Hepatocyte (in vitro differentiated cells): ENCODE measurements at regions not wholly inside any gene's neighbourhood (a gene's known extent, or its start where the extent isn't known, plus 50 kb on each side); places are given as distances from the start of the nearest gene placed in this dataset.

ENCODE experiments used
- DNase-seq: peaks from one replicate; pipeline ENCODE4 v3.0.0-alpha.2; 2016; ENCODE audit warnings: low spot score
- H2AFZ ChIP-seq: fragments of 200-600 bp; sonication (generic); 2 replicates; pipeline ENCODE4 v1.6.0; 2016; ENCODE audit warnings: antibody characterized with exemption, mild to moderate bottlenecking
- H3K27ac ChIP-seq: fragments of 200-600 bp; sonication (generic); 2 replicates; pipeline ENCODE4 v1.5.1; 2016; ENCODE audit warnings: mild to moderate bottlenecking
- H3K27me3 ChIP-seq: fragments of 200-600 bp; sonication (generic); 2 replicates; pipeline ENCODE4 v1.6.1; 2016
- H3K36me3 ChIP-seq: fragments of 200-600 bp; sonication (generic); replicated peaks from 2 replicates; pipeline ENCODE4 v1.5.1; 2016; ENCODE audit warnings: low read depth; ENCODE audit not compliant: insufficient read depth
- H3K4me1 ChIP-seq: fragments of 200-600 bp; sonication (generic); 2 replicates; pipeline ENCODE4 v1.5.1; 2016; ENCODE audit warnings: mild to moderate bottlenecking, moderate library complexity; ENCODE audit not compliant: insufficient read depth
- H3K4me2 ChIP-seq: fragments of 200-600 bp; sonication (generic); 2 replicates; pipeline ENCODE4 v1.6.0; 2016
- H3K4me3 ChIP-seq: fragments of 200-600 bp; sonication (generic); 2 replicates; pipeline ENCODE4 v1.5.1; 2016; ENCODE audit warnings: mild to moderate bottlenecking
- H3K79me2 ChIP-seq: fragments of 200-600 bp; sonication (generic); 2 replicates; pipeline ENCODE4 v1.6.0; 2017; ENCODE audit warnings: mild to moderate bottlenecking
- H3K9me2 ChIP-seq: fragments of 200-600 bp; sonication (generic); replicated peaks from 2 replicates; pipeline ENCODE4 v1.6.0; 2017; ENCODE audit warnings: mild to moderate bottlenecking; ENCODE audit not compliant: insufficient read depth
- H3K9me3 ChIP-seq: fragments of 200-600 bp; sonication (generic); 2 replicates; pipeline ENCODE4 v1.5.1; 2016; ENCODE audit warnings: low read depth, mild to moderate bottlenecking
- H4K20me1 ChIP-seq: fragments of 200-600 bp; sonication (generic); 2 replicates; pipeline ENCODE4 v1.6.0; 2016; ENCODE audit warnings: mild to moderate bottlenecking; ENCODE audit not compliant: insufficient read depth, poor library complexity, severe bottlenecking
- CTCF ChIP-seq: fragments of 200-600 bp; sonication (generic); IDR thresholded peaks from 2 replicates; pipeline ENCODE4 v1.5.1; 2016; ENCODE audit warnings: antibody characterized with exemption, mild to moderate bottlenecking; ENCODE audit not compliant: poor library complexity
- EZH2 ChIP-seq: fragments of 200-600 bp; sonication (generic); IDR thresholded peaks from 2 replicates; pipeline ENCODE4 v1.6.1; 2016; ENCODE audit warnings: antibody characterized with exemption, mild to moderate bottlenecking, borderline replicate concordance
- EZH2phosphoT487 ChIP-seq: fragments of 200-600 bp; sonication (generic); IDR thresholded peaks from one replicate; pipeline ENCODE4 v1.6.1; 2018; ENCODE audit warnings: antibody characterized with exemption, mild to moderate bottlenecking, low read depth, moderate library complexity; ENCODE audit not compliant: unreplicated experiment, severe bottlenecking
- WGBS: methylation state at CpG from one replicate; pipeline ENCODE4 v1.1.6; 2016; ENCODE audit warnings: low lambda C conversion rate; ENCODE audit errors: missing lambda C conversion rate; 5-methylcytosine and 5-hydroxymethylcytosine counted together

- 79% methylated on average over 30 of the region's 31 CpGs for WGBS
- Histone ChIP-seq H3K36me3 (no peaks in the 10 kb centered on the region), H3K4me1 (no peaks in the 10 kb centered on the region), H3K27me3 (peaks cover 25% of the 10 kb centered on the region), H3K4me3 (no peak overlapping the region), H3K79me2 (no peaks in the 10 kb centered on the region), H2AFZ (no peak overlapping the region), H3K27ac (no peak overlapping the region), H3K9me2 (no peaks in the 10 kb centered on the region), H4K20me1 (no peaks in the 10 kb centered on the region), H3K9me3 (no peaks in the 10 kb centered on the region), H3K4me2 (no peak overlapping the region)
- no peak for DNase-seq
- TF ChIP-seq CTCF (no peak), EZH2 (no peak), EZH2phosphoT487 (no peak)
Measured at GRCh38 chr4:1462009-1462767, 55.9 kb upstream of the NKX1-1 start.

GRCh38 chr4:1460967-1461868, 55.0 kb upstream of the NKX1-1 start:
- Histone ChIP-seq H2AFZ (no peak overlapping the region), H3K27ac (no peak overlapping the region), H3K36me3 (no peaks in the 10 kb centered on the region), H3K9me3 (no peaks in the 10 kb centered on the region), H4K20me1 (no peaks in the 10 kb centered on the region), H3K27me3 (peaks cover 25% of the 10 kb centered on the region), H3K4me3 (no peak overlapping the region), H3K9me2 (no peaks in the 10 kb centered on the region), H3K4me1 (no peaks in the 10 kb centered on the region), H3K79me2 (no peaks in the 10 kb centered on the region), H3K4me2 (no peak overlapping the region)
- no peak for DNase-seq
- WGBS: 72% methylated on average over 18 of the region's 19 CpGs
- no peak for TF ChIP-seq EZH2
- no peak for TF ChIP-seq CTCF
- no peak for TF ChIP-seq EZH2phosphoT487

GRCh38 chr4:1459722-1460511, 53.7 kb upstream of the NKX1-1 start:
- no peaks in the 10 kb centered on the region for H3K79me2 ChIP-seq
- WGBS: 78% methylated on average over 23 of the region's 26 CpGs
- no peak overlapping the region for H3K4me2 ChIP-seq
- H2AFZ ChIP-seq: no peak overlapping the region
- H3K9me2 ChIP-seq: no peaks in the 10 kb centered on the region
- no peaks in the 10 kb centered on the region for H3K4me1 ChIP-seq
- no peaks in the 10 kb centered on the region for H4K20me1 ChIP-seq
- no peak for TF ChIP-seq EZH2phosphoT487
- no peak for TF ChIP-seq CTCF
- no peak for TF ChIP-seq EZH2
- H3K27me3 ChIP-seq: peaks cover 25% of the 10 kb centered on the region
- no peaks in the 10 kb centered on the region for H3K36me3 ChIP-seq
- H3K4me3 ChIP-seq: no peak overlapping the region
- no peak for DNase-seq
- no peak overlapping the region for H3K27ac ChIP-seq
- H3K9me3 ChIP-seq: no peaks in the 10 kb centered on the region
